ENCODE measurements at regions not wholly inside any gene's neighbourhood (a gene's known extent, or its start where the extent isn't known, plus 50 kb on each side); places are given as distances from the start of the nearest gene placed in this dataset.

DNA sequence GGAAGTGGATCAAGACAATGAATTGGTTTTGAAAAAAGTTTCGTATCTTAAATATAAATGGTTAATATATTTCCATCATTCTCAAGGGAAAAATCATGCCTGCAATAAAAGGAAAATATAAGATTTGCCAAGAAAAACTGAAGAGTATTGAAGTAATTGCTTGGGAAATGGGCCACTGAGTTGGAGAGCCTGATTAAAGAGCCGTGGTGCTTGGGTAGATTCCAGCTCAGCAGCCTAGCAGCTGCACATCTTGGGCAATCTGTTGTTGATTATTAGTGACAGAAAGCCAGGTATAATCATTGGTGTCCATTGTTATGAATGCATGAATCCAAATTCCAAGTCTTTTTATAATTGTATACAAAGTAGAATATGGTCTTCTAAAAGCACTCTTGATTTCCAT is 800.9 kb upstream of the CHORDC1 start:
- TF ChIP-seq, protein P1, sequence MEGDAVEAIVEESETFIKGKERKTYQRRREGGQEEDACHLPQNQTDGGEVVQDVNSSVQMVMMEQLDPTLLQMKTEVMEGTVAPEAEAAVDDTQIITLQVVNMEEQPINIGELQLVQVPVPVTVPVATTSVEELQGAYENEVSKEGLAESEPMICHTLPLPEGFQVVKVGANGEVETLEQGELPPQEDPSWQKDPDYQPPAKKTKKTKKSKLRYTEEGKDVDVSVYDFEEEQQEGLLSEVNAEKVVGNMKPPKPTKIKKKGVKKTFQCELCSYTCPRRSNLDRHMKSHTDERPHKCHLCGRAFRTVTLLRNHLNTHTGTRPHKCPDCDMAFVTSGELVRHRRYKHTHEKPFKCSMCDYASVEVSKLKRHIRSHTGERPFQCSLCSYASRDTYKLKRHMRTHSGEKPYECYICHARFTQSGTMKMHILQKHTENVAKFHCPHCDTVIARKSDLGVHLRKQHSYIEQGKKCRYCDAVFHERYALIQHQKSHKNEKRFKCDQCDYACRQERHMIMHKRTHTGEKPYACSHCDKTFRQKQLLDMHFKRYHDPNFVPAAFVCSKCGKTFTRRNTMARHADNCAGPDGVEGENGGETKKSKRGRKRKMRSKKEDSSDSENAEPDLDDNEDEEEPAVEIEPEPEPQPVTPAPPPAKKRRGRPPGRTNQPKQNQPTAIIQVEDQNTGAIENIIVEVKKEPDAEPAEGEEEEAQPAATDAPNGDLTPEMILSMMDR (IDR thresholded peaks at IDR 0.05), result no peak
- TF ChIP-seq POLR2A (IDR thresholded peaks at IDR 0.05), result no peak
